AG04450 (cell line): ENCODE measurements at regions not wholly inside any gene's neighbourhood (a gene's known extent, or its start where the extent isn't known, plus 50 kb on each side); places are given as distances from the start of the nearest gene placed in this dataset.

ENCODE experiments used
- CTCF ChIA-PET: fragments of 300-600, 350-600 bp; formaldehyde crosslinking; extraction: SDS; loops from one replicate; lab custom pipeline; 2022; ENCODE audit warnings: antibody characterized with exemption, inconsistent platforms; lab: Charles Lee
- POLR2A ChIA-PET: fragments of 350-600 bp; formaldehyde crosslinking; extraction: SDS; loops from one replicate; lab custom pipeline; 2021; ENCODE audit warnings: antibody characterized with exemption, inconsistent platforms; lab: Yijun Ruan, JAX
- DNase-seq: peaks from one replicate; pipeline ENCODE4 v3.0.0-alpha.2; 2011; ENCODE audit warnings: low read depth, low spot score
- H3K27ac ChIP-seq: one replicate; pipeline ENCODE4 v1.5.1; 2012; ENCODE audit warnings: low read depth, low read length, control low read depth
- H3K27me3 ChIP-seq: one replicate; pipeline ENCODE4 v1.6.0; 2012; ENCODE audit warnings: low read length; ENCODE audit not compliant: control insufficient read depth, insufficient read depth
- H3K4me3 ChIP-seq: 2 replicates; pipeline ENCODE4 v1.5.1; 2011; ENCODE audit warnings: mild to moderate bottlenecking, low read depth, low read length, control low read depth
- H3K9me3 ChIP-seq: 2 replicates; pipeline ENCODE4 v1.5.1; 2012; ENCODE audit warnings: low read length; ENCODE audit not compliant: control insufficient read depth, insufficient read depth
- CTCF ChIP-seq: IDR thresholded peaks from 2 replicates; pipeline ENCODE4 v1.5.1; 2011; ENCODE audit warnings: low read depth, low read length, control low read depth, inconsistent platforms

GRCh38 chr1:79290927-79291474 is 284.5 kb upstream of the ADGRL4 start:
- POLR2A ChIA-PET, result no interaction called here
- no peak for TF ChIP-seq CTCF
- Histone ChIP-seq H3K4me3 (no peak overlapping the region), H3K27me3 (no peaks in the 10 kb centered on the region), H3K27ac (no peak overlapping the region), H3K9me3 (no peaks in the 10 kb centered on the region)
- no peak for DNase-seq
- CTCF ChIA-PET, result no interaction called here

GRCh38 chr1:79287982-79288381 is 281.5 kb upstream of the ADGRL4 start:
- ChIA-PET CTCF (interaction anchor here (0.5 kb wide), 1 partner anchor 16 kb away, joined by 4 read pairs; no protein-coding TSS in a partner anchor), POLR2A (no interaction called here)
- Histone ChIP-seq H3K27ac (no peak overlapping the region), H3K4me3 (no peak overlapping the region), H3K27me3 (no peaks in the 10 kb centered on the region), H3K9me3 (no peaks in the 10 kb centered on the region)
- DNase-seq, result no peak
- no peak for TF ChIP-seq CTCF

GRCh38 chr1:79285667-79286066 is 279.1 kb upstream of the ADGRL4 start:
- H3K27me3 ChIP-seq, result no peaks in the 10 kb centered on the region
- H3K9me3 ChIP-seq, result no peaks in the 10 kb centered on the region
- ChIA-PET POLR2A (no interaction called here), CTCF (no interaction called here)
- DNase-seq, result no peak
- H3K27ac ChIP-seq, result no peak overlapping the region
- H3K4me3 ChIP-seq, result no peak overlapping the region
- no peak for TF ChIP-seq CTCF

- H3K4me3 ChIP-seq, result no peak overlapping the region
- ChIA-PET POLR2A (interaction anchor here (0.7 kb wide), 1 partner anchor 1727 kb away, joined by 3 read pairs; no protein-coding TSS in a partner anchor), CTCF (no interaction called here)
- no peak for DNase-seq
- TF ChIP-seq CTCF, result no peak
- H3K9me3 ChIP-seq, result no peaks in the 10 kb centered on the region
- no peak overlapping the region for H3K27ac ChIP-seq
- H3K27me3 ChIP-seq, result no peaks in the 10 kb centered on the region
These were observed 276.9 kb upstream of the ADGRL4 start for GRCh38 chr1:79283451-79283850.

GRCh38 chr1:79281442-79281841 is 274.9 kb upstream of the ADGRL4 start:
- H3K4me3 ChIP-seq, result no peak overlapping the region
- TF ChIP-seq CTCF, result no peak
- CTCF ChIA-PET, result no interaction called here

More at GRCh38 chr1:79281442-79281841, 274.9 kb upstream of the ADGRL4 start:
- POLR2A ChIA-PET, result no interaction called here
- no peaks in the 10 kb centered on the region for H3K27me3 ChIP-seq
- H3K9me3 ChIP-seq, result no peaks in the 10 kb centered on the region
- DNase-seq, result no peak
- no peak overlapping the region for H3K27ac ChIP-seq
